Peyer's patch (tissue), 4 donors: ENCODE measurements at regions not wholly inside any gene's neighbourhood (a gene's known extent, or its start where the extent isn't known, plus 50 kb on each side); places are given as distances from the start of the nearest gene placed in this dataset.

Source experiments
- POLR2A ChIP-seq, 2 donors: fragments of 450-650 bp; IDR thresholded peaks; one replicate each; pipeline ENCODE4 v1.5.1; 2017; ENCODE audit warnings: antibody characterized with exemption in 2 of 2, mild to moderate bottlenecking in 2 of 2, moderate library complexity in 2 of 2
- TF ChIP-seq, protein P1 (sequence below), 6 experiments: fragments of 450-650 bp in 4 of 6; fragments of 200-600 bp in 2 of 6; sonication (generic) in 1 of 6; IDR thresholded peaks; one replicate each; pipeline ENCODE4 v1.5.1; 2017 to 2019; ENCODE audit warnings: antibody characterized with exemption in 6 of 6, mild to moderate bottlenecking in 3 of 6, moderate library complexity in 1 of 6

DNA sequence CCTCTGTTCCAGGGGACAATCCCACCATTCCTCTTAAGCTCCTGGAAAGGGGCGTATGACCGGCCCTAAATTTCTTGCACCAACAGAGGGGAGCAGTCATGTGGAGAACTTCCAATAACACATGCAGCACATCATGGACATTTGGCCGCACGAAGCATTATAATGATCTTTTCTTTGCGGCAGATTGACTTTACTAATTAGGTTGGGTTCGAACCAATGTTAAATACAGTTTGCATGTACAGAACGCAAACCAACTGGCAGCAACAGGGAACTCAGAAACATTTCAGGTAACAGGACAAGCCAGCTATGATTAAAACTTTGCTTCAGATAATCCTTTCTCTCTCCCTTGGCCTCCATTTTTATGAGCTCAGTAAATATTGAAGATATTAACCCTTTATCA, 100.8 kb upstream of the ADPGK start:
- TF ChIP-seq, protein P1, sequence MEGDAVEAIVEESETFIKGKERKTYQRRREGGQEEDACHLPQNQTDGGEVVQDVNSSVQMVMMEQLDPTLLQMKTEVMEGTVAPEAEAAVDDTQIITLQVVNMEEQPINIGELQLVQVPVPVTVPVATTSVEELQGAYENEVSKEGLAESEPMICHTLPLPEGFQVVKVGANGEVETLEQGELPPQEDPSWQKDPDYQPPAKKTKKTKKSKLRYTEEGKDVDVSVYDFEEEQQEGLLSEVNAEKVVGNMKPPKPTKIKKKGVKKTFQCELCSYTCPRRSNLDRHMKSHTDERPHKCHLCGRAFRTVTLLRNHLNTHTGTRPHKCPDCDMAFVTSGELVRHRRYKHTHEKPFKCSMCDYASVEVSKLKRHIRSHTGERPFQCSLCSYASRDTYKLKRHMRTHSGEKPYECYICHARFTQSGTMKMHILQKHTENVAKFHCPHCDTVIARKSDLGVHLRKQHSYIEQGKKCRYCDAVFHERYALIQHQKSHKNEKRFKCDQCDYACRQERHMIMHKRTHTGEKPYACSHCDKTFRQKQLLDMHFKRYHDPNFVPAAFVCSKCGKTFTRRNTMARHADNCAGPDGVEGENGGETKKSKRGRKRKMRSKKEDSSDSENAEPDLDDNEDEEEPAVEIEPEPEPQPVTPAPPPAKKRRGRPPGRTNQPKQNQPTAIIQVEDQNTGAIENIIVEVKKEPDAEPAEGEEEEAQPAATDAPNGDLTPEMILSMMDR (IDR thresholded peaks at IDR 0.05): no peak
- TF ChIP-seq POLR2A (IDR thresholded peaks at IDR 0.05): no peak
